Osteoblast (primary cell): ENCODE measurements at regions not wholly inside any gene's neighbourhood (a gene's known extent, or its start where the extent isn't known, plus 50 kb on each side); places are given as distances from the start of the nearest gene placed in this dataset.

ENCODE experiments used
- DNase-seq: peaks from one replicate; pipeline ENCODE4 v3.0.0; 2011; ENCODE audit warnings: low spot score, mixed read lengths; ENCODE audit not compliant: insufficient read length; ENCODE audit errors: missing footprints
- H2AFZ ChIP-seq: 2 replicates; pipeline ENCODE4 v1.6.0; 2011; ENCODE audit warnings: mild to moderate bottlenecking, low read length
- H3K27ac ChIP-seq: 2 replicates; pipeline ENCODE4 v1.5.1; 2011; ENCODE audit warnings: mild to moderate bottlenecking, low read depth, low read length, moderate library complexity
- H3K27me3 ChIP-seq: 2 replicates; pipeline ENCODE4 v1.6.0; 2012; ENCODE audit warnings: mild to moderate bottlenecking, control low read depth, inconsistent platforms, low read length, moderate library complexity; ENCODE audit not compliant: insufficient read depth
- H3K36me3 ChIP-seq: 2 replicates; pipeline ENCODE4 v1.5.1; 2011; ENCODE audit warnings: mild to moderate bottlenecking, low read length, control low read depth, moderate library complexity; ENCODE audit not compliant: insufficient read depth
- H3K4me1 ChIP-seq: 2 replicates; pipeline ENCODE4 v1.5.1; 2011; ENCODE audit warnings: mild to moderate bottlenecking, low read length, control low read depth, moderate library complexity; ENCODE audit not compliant: insufficient read depth
- H3K4me2 ChIP-seq: 2 replicates; pipeline ENCODE4 v1.6.0; 2011; ENCODE audit warnings: mild to moderate bottlenecking, low read length; ENCODE audit not compliant: insufficient read depth
- H3K4me3 ChIP-seq: fragments of 200-600 bp; sonication (generic); 3 replicates; pipeline ENCODE4 v1.5.1; 2012; ENCODE audit warnings: mild to moderate bottlenecking, low read length, inconsistent platforms; ENCODE audit not compliant: insufficient read depth
- H3K79me2 ChIP-seq: 2 replicates; pipeline ENCODE4 v1.6.0; 2012; ENCODE audit warnings: mild to moderate bottlenecking, low read length, control low read depth, inconsistent platforms; ENCODE audit not compliant: insufficient read depth
- H3K9me3 ChIP-seq: 2 replicates; pipeline ENCODE4 v1.5.1; 2011; ENCODE audit warnings: low read depth, low read length, control low read depth
- H4K20me1 ChIP-seq: 2 replicates; pipeline ENCODE4 v1.6.0; 2012; ENCODE audit warnings: mild to moderate bottlenecking, low read length, control low read depth; ENCODE audit not compliant: insufficient read depth
- TF ChIP-seq, protein P1 (sequence below): IDR thresholded peaks from 2 replicates; pipeline ENCODE4 v1.5.1; 2011; ENCODE audit warnings: mild to moderate bottlenecking, low read depth, low read length, moderate library complexity; ENCODE audit errors: extremely low read depth

- no peak for DNase-seq
- H3K4me1 ChIP-seq, result peaks cover 9% of the 10 kb centered on the region
- no peaks in the 10 kb centered on the region for H3K36me3 ChIP-seq
- H3K27ac ChIP-seq, result no peak overlapping the region
- TF ChIP-seq, protein P1, sequence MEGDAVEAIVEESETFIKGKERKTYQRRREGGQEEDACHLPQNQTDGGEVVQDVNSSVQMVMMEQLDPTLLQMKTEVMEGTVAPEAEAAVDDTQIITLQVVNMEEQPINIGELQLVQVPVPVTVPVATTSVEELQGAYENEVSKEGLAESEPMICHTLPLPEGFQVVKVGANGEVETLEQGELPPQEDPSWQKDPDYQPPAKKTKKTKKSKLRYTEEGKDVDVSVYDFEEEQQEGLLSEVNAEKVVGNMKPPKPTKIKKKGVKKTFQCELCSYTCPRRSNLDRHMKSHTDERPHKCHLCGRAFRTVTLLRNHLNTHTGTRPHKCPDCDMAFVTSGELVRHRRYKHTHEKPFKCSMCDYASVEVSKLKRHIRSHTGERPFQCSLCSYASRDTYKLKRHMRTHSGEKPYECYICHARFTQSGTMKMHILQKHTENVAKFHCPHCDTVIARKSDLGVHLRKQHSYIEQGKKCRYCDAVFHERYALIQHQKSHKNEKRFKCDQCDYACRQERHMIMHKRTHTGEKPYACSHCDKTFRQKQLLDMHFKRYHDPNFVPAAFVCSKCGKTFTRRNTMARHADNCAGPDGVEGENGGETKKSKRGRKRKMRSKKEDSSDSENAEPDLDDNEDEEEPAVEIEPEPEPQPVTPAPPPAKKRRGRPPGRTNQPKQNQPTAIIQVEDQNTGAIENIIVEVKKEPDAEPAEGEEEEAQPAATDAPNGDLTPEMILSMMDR, result no peak
- H4K20me1 ChIP-seq, result no peaks in the 10 kb centered on the region
- H2AFZ ChIP-seq, result no peak overlapping the region
- H3K79me2 ChIP-seq, result no peaks in the 10 kb centered on the region
- no peaks in the 10 kb centered on the region for H3K27me3 ChIP-seq
- no peaks in the 10 kb centered on the region for H3K9me3 ChIP-seq
- no peak overlapping the region for H3K4me3 ChIP-seq
- no peak overlapping the region for H3K4me2 ChIP-seq
Measured at GRCh38 chrX:134714633-134715110, 56.4 kb upstream of the PLAC1 start.

GRCh38 chrX:134713618-134714107, 55.4 kb upstream of the PLAC1 start:
- H3K79me2 ChIP-seq, result no peaks in the 10 kb centered on the region
- no peaks in the 10 kb centered on the region for H4K20me1 ChIP-seq
- no peak overlapping the region for H3K4me3 ChIP-seq
- H3K36me3 ChIP-seq, result no peaks in the 10 kb centered on the region
- H3K4me2 ChIP-seq, result no peak overlapping the region
- no peaks in the 10 kb centered on the region for H3K27me3 ChIP-seq
- no peak for DNase-seq
- TF ChIP-seq, protein P1, result no peak
- no peaks in the 10 kb centered on the region for H3K9me3 ChIP-seq
- H3K27ac ChIP-seq, result no peak overlapping the region
- peaks cover 5% of the 10 kb centered on the region for H3K4me1 ChIP-seq
- no peak overlapping the region for H2AFZ ChIP-seq

DNA sequence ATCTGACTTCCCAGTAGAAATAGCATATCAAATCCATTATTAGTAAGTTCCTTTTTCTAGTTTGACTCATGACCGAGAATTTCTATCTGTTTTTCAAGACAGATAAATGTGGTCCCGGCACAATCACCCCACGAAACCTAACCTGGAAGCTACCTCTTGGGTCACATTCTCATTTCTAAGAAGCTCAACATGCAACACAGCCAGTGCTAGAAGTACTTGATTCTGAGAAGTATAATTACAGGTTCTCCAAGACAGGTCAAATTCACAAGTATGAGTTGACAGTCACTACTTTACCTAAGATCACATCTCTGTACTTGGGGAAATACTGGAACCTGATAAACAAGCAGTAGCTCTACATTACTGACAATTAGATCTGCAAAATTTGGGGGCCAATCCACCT, 54.0 kb upstream of the PLAC1 start:
- no peaks in the 10 kb centered on the region for H3K36me3 ChIP-seq
- no peak overlapping the region for H3K4me3 ChIP-seq
- no peak overlapping the region for H3K4me2 ChIP-seq
- TF ChIP-seq, protein P1, result no peak
- no peaks in the 10 kb centered on the region for H4K20me1 ChIP-seq
- no peaks in the 10 kb centered on the region for H3K4me1 ChIP-seq
- DNase-seq, result no peak
- no peaks in the 10 kb centered on the region for H3K9me3 ChIP-seq
- no peaks in the 10 kb centered on the region for H3K79me2 ChIP-seq
- H3K27ac ChIP-seq, result no peak overlapping the region
- H3K27me3 ChIP-seq, result no peaks in the 10 kb centered on the region
- no peak overlapping the region for H2AFZ ChIP-seq

- Histone ChIP-seq H3K4me3 (no peak overlapping the region), H3K27ac (no peak overlapping the region), H3K79me2 (no peaks in the 10 kb centered on the region), H3K4me1 (no peaks in the 10 kb centered on the region), H3K4me2 (no peak overlapping the region), H3K9me3 (no peaks in the 10 kb centered on the region), H4K20me1 (no peaks in the 10 kb centered on the region), H3K36me3 (no peaks in the 10 kb centered on the region), H3K27me3 (no peaks in the 10 kb centered on the region), H2AFZ (no peak overlapping the region)
- TF ChIP-seq, protein P1, result no peak
- DNase-seq, result peak; percentile 72
Measured at GRCh38 chrX:134711135-134711921, 53.1 kb upstream of the PLAC1 start.
